ENCODE measurements at regions not wholly inside any gene's neighbourhood (a gene's known extent, or its start where the extent isn't known, plus 50 kb on each side); places are given as distances from the start of the nearest gene placed in this dataset.

- H3K9me3 ChIP-seq (ENCODE audit: low read depth), result no peaks in the 10 kb centered on the region
- H3K9ac ChIP-seq, result no peak overlapping the region
- H3K4me2 ChIP-seq (ENCODE audit: unreplicated experiment), result no peak overlapping the region
- H3F3A ChIP-seq (ENCODE audit: insufficient read depth), result no peaks in the 10 kb centered on the region
- no peaks in the 10 kb centered on the region for H3K9me2 ChIP-seq (ENCODE audit: insufficient read depth)
- no peaks in the 10 kb centered on the region for H3K79me2 ChIP-seq (ENCODE audit: insufficient read depth)
- TF ChIP-seq EZH2 (IDR thresholded peaks at IDR 0.05; ENCODE audit: insufficient read depth, poor library complexity, severe bottlenecking), result no peak
- no peak for TF ChIP-seq EZH2phosphoT487 (IDR thresholded peaks at IDR 0.05; ENCODE audit: insufficient read depth, low read depth)
- peaks cover 12% of the 10 kb centered on the region; the same call in 1 of the 2 replicates for H3K4me1 ChIP-seq (ENCODE audit: insufficient read depth)
- H2AFZ ChIP-seq, result no peak overlapping the region
- no peaks in the 10 kb centered on the region for H3K27me3 ChIP-seq (replicated peaks; ENCODE audit: insufficient read depth)
- H3K27ac ChIP-seq, result no peak overlapping the region
- no peak for DNase-seq
- no peaks in the 10 kb centered on the region for H3K36me3 ChIP-seq (ENCODE audit: low read depth)
- in situ Hi-C loops (cut with MboI), result no loop called here
- no peak overlapping the region for H3K4me3 ChIP-seq
- no peaks in the 10 kb centered on the region for H4K20me1 ChIP-seq (ENCODE audit: insufficient read depth)
Measured at GRCh38 chr12:85741046-85741445, 95.2 kb downstream of the RASSF9 start.

GRCh38 chr12:85747941-85748495 is 88.2 kb downstream of the RASSF9 start:
- no peaks in the 10 kb centered on the region for H3K9me3 ChIP-seq (ENCODE audit: low read depth)
- H3K36me3 ChIP-seq (ENCODE audit: low read depth), result no peaks in the 10 kb centered on the region
- H3K9ac ChIP-seq, result no peak overlapping the region
- no peaks in the 10 kb centered on the region for H3K79me2 ChIP-seq (ENCODE audit: insufficient read depth)
- no peak overlapping the region for H3K4me2 ChIP-seq (ENCODE audit: unreplicated experiment)
- DNase-seq, result no peak
- TF ChIP-seq EZH2phosphoT487 (IDR thresholded peaks at IDR 0.05; ENCODE audit: insufficient read depth, low read depth) (no peak), EZH2 (IDR thresholded peaks at IDR 0.05; ENCODE audit: insufficient read depth, poor library complexity, severe bottlenecking) (no peak)
- H4K20me1 ChIP-seq (ENCODE audit: insufficient read depth), result no peaks in the 10 kb centered on the region
- no peaks in the 10 kb centered on the region for H3K4me1 ChIP-seq (ENCODE audit: insufficient read depth)
- no peak overlapping the region for H3K4me3 ChIP-seq
- no peaks in the 10 kb centered on the region for H3K9me2 ChIP-seq (ENCODE audit: insufficient read depth)
- no peaks in the 10 kb centered on the region for H3F3A ChIP-seq (ENCODE audit: insufficient read depth)
- in situ Hi-C loops (cut with MboI), result no loop called here
- WGBS, 2 experiments (ENCODE audit: low coverage in 1 of 2, low lambda C conversion rate in 2 of 2, missing lambda C conversion rate in 2 of 2), result 32 to 46% methylated on average over 3 of the region's 3 CpGs
- H3K27me3 ChIP-seq (replicated peaks; ENCODE audit: insufficient read depth), result no peaks in the 10 kb centered on the region
- H2AFZ ChIP-seq, result 0 out of 2 replicates have a peak overlapping the region, but pooled peaks have one; percentile 27
- no peak overlapping the region for H3K27ac ChIP-seq

Measured in GM23248 (cell line).